ENCODE measurements at regions not wholly inside any gene's neighbourhood (a gene's known extent, or its start where the extent isn't known, plus 50 kb on each side); places are given as distances from the start of the nearest gene placed in this dataset.

DNA sequence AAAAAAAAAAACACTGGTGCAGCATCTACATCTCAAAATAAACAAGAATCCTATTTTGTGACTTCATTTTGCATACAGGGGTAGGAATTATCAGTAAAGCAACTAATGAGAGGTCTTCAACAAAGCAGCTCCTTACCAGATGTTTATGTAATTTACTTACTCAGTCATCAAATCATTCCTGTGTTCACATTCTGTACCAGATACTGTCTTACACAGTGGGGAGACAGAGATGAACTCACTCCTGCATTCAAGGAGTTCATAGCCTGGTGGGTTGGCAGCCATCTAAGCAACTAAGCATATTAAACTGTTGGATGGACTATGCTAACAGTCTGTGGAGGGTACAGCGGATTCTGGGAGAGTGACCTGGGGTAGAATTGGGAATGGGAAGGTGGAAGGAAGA, 169.0 kb downstream of the OSR1 start:
- no peak for FAIRE-seq
- DNase-seq (ENCODE audit: insufficient read length, low spot score) = no peak
- TF ChIP-seq, protein P1, sequence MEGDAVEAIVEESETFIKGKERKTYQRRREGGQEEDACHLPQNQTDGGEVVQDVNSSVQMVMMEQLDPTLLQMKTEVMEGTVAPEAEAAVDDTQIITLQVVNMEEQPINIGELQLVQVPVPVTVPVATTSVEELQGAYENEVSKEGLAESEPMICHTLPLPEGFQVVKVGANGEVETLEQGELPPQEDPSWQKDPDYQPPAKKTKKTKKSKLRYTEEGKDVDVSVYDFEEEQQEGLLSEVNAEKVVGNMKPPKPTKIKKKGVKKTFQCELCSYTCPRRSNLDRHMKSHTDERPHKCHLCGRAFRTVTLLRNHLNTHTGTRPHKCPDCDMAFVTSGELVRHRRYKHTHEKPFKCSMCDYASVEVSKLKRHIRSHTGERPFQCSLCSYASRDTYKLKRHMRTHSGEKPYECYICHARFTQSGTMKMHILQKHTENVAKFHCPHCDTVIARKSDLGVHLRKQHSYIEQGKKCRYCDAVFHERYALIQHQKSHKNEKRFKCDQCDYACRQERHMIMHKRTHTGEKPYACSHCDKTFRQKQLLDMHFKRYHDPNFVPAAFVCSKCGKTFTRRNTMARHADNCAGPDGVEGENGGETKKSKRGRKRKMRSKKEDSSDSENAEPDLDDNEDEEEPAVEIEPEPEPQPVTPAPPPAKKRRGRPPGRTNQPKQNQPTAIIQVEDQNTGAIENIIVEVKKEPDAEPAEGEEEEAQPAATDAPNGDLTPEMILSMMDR (IDR thresholded peaks at IDR 0.05; ENCODE audit: insufficient read depth, missing control alignments) = no peak

DNA sequence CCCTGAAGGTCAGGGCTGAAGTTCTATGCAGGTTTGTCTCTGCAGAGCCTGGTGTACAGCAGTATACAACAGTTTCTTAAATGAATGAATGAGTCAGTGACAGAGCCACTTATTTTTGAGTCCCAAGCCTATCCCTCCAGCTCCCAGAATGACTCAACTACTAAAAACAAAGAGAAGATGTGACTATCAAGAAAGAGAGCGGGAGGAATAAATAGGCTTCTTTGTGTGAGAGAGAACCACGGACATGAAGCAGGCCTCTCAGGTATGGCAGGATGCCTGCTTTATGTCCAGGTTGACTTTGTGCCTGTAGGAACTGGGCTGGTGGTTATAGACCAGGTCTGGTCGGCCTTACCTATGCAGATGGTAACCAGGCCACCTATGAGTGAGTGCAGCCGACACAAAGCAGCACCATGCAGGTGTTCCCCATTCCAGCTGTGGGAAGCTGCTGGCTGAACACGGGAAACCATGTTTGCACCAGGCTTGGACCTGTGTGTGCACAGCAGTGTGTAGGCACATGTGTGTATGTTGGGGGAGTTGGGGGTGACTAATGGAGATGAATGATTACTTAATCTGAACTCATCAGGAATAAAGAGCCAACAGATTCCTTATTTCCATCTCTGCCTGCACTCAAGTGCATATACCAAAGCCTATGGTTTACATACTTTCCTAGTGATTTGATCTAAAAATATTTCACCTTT, 171.0 kb downstream of the OSR1 start:
- DNase-seq (ENCODE audit: insufficient read length, low spot score) (no peak), FAIRE-seq (no peak)
- TF ChIP-seq, protein P1 (IDR thresholded peaks at IDR 0.05; ENCODE audit: insufficient read depth, missing control alignments) = no peak

DNA sequence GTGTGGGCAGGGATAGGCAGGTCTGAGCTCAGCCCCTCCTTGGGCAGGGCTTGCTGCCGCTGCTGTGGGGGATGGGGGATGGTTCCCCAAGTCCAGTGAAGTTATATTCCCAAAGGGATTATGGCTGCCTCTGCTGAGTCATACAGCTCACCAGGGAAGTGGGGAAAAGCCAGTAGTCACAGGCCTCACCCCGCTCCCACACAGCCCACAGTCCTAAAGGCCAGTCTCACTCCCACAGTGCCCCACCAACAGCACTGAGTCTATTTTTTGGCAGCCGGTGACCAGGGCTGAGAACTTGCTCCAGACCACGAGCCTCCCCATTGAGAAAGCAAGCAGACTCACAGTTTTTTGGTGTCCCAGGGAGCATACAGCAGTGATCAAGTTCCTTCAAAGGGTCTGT, 173.3 kb downstream of the OSR1 start:
- no peak for FAIRE-seq
- DNase-seq (ENCODE audit: insufficient read length, low spot score) = no peak
- TF ChIP-seq, protein P1 (IDR thresholded peaks at IDR 0.05; ENCODE audit: insufficient read depth, missing control alignments) = no peak

DNA sequence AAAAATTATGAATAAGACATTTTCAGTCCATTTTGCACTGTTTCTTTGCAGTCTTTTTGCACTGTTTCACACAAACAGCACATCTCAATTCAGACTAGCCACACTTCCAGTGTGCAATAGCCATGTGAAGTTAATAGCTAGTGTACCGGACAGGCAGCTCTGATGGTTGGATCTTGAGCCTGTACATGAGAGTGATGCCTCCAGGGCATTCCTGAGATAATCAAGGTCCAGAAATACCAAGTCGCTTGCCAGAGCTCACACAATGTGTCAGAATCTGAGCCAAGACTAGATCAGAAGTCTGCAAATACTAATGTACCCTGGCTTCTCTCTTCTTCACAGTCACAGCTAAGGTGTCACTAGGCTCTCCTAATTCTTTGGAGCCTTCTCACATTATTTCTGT, 180.2 kb downstream of the OSR1 start:
- FAIRE-seq (no peak), DNase-seq (ENCODE audit: insufficient read length, low spot score) (no peak)
- TF ChIP-seq, protein P1 (IDR thresholded peaks at IDR 0.05; ENCODE audit: insufficient read depth, missing control alignments) = no peak

DNA sequence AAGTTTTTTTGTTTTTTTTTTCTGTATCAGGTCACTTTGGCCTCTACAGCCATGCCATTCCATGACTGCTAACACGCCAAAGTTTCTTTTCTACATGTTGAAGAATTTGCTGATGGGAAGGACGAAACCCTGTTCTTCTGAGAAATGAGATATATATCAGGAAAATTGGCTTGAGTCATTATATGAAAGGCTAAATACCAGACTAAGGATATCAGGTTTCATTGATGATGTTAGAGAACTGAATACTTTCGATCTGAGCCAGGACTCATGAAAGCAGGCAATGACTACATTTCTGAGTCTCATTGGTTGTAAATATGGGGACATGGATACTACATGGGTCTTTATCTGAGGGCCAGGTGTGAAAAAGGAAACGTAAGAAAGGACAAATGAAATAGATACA, 181.4 kb downstream of the OSR1 start:
- no peak for FAIRE-seq
- no peak for DNase-seq (ENCODE audit: insufficient read length, low spot score)
- TF ChIP-seq, protein P1 (IDR thresholded peaks at IDR 0.05; ENCODE audit: insufficient read depth, missing control alignments) = no peak

DNA sequence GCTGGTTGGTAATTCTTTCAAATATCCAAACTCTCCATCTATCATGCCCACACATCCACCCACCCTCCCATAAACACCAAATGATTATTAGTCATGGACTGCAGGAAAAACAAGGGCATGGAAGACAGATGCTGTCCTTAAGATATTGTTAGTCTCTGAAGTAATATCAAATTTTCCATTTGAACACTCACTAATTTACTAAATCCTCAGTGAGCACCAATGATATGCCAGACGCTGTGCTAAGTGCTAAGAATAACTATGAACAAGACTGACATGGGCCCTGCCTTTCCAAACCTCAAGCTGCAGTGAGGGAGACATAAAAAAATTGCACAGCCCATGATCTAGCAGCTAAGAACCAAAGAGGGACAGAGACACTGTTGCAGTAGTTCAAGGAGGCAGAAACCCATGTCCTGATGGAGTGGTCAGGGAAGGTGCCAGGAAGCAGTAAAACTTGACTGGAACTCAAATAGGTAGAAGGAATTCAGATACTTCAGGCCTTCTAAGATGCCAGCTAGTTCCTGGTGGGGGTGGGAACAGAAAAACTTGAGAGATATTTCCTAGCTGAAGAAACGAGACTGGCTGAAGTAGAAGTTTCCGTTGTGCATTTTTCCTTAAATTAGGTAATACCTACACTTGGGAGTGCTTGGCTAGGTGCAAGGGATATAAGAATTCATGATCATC, 182.1 kb downstream of the OSR1 start:
- TF ChIP-seq, protein P1 (IDR thresholded peaks at IDR 0.05; ENCODE audit: insufficient read depth, missing control alignments) = no peak
- FAIRE-seq = no peak
- no peak for DNase-seq (ENCODE audit: insufficient read length, low spot score)

DNA sequence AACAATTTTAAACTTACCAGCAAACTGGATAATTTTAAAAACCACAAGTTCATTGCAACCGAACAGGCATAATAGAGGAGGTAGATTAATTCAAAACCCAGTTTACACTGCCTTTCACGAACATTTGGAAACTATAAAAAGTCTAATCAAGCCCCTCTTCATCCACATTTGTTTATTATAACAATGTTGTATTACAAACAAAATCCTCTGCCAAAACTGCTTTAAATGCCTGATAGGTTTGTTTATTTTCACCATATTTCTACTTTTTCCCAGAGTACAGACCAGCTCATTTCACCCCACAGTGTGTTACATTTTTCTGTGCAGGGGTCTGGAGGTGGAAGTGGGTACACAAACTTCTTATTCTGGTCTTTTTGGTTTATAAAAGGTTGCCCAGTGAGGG, 184.2 kb downstream of the OSR1 start:
- TF ChIP-seq, protein P1 (IDR thresholded peaks at IDR 0.05; ENCODE audit: insufficient read depth, missing control alignments) = no peak
- FAIRE-seq = no peak

More for the DNA sequence above, 184.2 kb downstream of the OSR1 start:
- no peak for DNase-seq (ENCODE audit: insufficient read length, low spot score)

Measured in D721Med (cell line).